ENCODE measurements at regions not wholly inside any gene's neighbourhood (a gene's known extent, or its start where the extent isn't known, plus 50 kb on each side); places are given as distances from the start of the nearest gene placed in this dataset.

- Histone ChIP-seq H3K27me3 (no peaks in the 10 kb centered on the region), H3K4me1 (no peaks in the 10 kb centered on the region), H3K9me3 (peaks cover 0 to 3% (median 0%) of the 10 kb centered on the region in 4 donors), H3K27ac (no peak overlapping the region), H3K4me3 (no peak overlapping the region), H3K36me3 (no peaks in the 10 kb centered on the region)
- no peak for DNase-seq
- intact Hi-C loops (cut with DNase I; ENCODE audit: low total_unique reads) = no loop called here
- WGBS, 5 donors = 75 to 90% (median 89%) methylated on average over 2 of the region's 2 CpGs
- TF ChIP-seq, protein P1, sequence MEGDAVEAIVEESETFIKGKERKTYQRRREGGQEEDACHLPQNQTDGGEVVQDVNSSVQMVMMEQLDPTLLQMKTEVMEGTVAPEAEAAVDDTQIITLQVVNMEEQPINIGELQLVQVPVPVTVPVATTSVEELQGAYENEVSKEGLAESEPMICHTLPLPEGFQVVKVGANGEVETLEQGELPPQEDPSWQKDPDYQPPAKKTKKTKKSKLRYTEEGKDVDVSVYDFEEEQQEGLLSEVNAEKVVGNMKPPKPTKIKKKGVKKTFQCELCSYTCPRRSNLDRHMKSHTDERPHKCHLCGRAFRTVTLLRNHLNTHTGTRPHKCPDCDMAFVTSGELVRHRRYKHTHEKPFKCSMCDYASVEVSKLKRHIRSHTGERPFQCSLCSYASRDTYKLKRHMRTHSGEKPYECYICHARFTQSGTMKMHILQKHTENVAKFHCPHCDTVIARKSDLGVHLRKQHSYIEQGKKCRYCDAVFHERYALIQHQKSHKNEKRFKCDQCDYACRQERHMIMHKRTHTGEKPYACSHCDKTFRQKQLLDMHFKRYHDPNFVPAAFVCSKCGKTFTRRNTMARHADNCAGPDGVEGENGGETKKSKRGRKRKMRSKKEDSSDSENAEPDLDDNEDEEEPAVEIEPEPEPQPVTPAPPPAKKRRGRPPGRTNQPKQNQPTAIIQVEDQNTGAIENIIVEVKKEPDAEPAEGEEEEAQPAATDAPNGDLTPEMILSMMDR (IDR thresholded peaks at IDR 0.05) = no peak
- TF ChIP-seq EP300 (IDR thresholded peaks at IDR 0.05) = no peak
- TF ChIP-seq POLR2A (IDR thresholded peaks at IDR 0.05) = no peak
- no peak for TF ChIP-seq POLR2AphosphoS5 (IDR thresholded peaks at IDR 0.05)
Measured at GRCh38 chr5:104755806-104756205, 1193.2 kb upstream of the NUDT12 start.

- no peak for DNase-seq
- Histone ChIP-seq H3K27me3 (no peaks in the 10 kb centered on the region), H3K4me3 (no peak overlapping the region), H3K36me3 (no peaks in the 10 kb centered on the region), H3K9me3 (no peaks in the 10 kb centered on the region), H3K4me1 (no peaks in the 10 kb centered on the region), H3K27ac (no peak overlapping the region)
- intact Hi-C loops (cut with DNase I; ENCODE audit: low total_unique reads) = no loop called here
- 72 to 84% (median 76%) methylated on average over 3 of the region's 3 CpGs for WGBS, 5 donors
- no peak for TF ChIP-seq POLR2AphosphoS5 (IDR thresholded peaks at IDR 0.05)
Measured at GRCh38 chr5:104754311-104754995, 1191.9 kb upstream of the NUDT12 start.

DNA sequence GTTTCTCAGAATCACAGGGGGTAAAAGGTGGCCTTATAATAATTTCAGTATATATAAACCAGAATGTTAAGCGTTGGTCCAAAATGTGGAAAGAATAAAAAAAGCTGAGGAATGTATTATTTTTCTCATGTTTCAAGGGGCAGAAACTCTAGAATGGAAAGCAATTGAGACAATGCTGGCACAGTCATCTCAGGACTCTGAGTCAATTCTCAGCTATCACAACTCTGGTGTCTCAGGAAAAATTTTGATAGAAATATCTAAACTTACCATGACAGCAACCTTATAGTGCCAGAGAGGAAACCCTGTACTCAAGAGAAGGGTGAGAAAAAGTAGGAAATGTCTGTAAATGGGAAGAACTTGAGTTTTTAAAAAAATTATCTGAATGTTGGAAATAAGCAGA is 1189.4 kb upstream of the NUDT12 start:
- no peak for TF ChIP-seq EP300 (IDR thresholded peaks at IDR 0.05)
- TF ChIP-seq POLR2AphosphoS5 (IDR thresholded peaks at IDR 0.05) = no peak
- TF ChIP-seq, protein P1 (IDR thresholded peaks at IDR 0.05) = no peak
- TF ChIP-seq POLR2A (IDR thresholded peaks at IDR 0.05) = no peak
- no peak for DNase-seq
- H3K9me3 ChIP-seq = peaks cover 0 to 10% (median 4%) of the 10 kb centered on the region in 4 donors
- no peaks in the 10 kb centered on the region for H3K36me3 ChIP-seq
- no peaks in the 10 kb centered on the region for H3K27me3 ChIP-seq
- no peaks in the 10 kb centered on the region for H3K4me1 ChIP-seq
- intact Hi-C loops (cut with DNase I; ENCODE audit: low total_unique reads) = no loop called here
- H3K27ac ChIP-seq = no peak overlapping the region
- no peak overlapping the region for H3K4me3 ChIP-seq
- 85 to 92% (median 88%) methylated on average over 1 of the region's 1 CpG for WGBS, 5 donors

DNA sequence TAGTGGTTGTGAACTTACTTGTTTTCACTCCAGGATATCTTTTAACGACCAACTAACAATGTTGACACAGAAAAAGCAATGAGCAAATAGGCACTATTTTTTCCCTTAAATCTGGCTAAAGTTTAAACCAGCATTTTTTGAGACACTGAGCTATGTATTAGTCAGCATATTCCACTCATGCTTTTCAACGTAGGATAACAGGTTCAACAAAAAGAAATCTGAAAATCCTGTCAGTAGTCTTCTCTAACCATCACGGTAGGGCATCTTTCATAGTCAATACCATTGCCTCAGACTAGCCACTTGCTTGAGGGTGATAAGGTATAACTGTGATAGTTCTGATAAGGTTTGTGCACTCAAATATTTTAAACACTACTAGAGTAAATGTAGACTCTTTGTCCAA is 1177.3 kb upstream of the NUDT12 start:
- intact Hi-C loops (cut with DNase I; ENCODE audit: low total_unique reads) = no loop called here
- WGBS, 5 donors = 25 to 44% (median 36%) methylated on average over 3 of the region's 3 CpGs

More for the DNA sequence above, 1177.3 kb upstream of the NUDT12 start:
- no peak for DNase-seq
- Histone ChIP-seq H3K4me1 (no peaks in the 10 kb centered on the region), H3K4me3 (no peak overlapping the region), H3K27ac (no peak overlapping the region), H3K36me3 (no peaks in the 10 kb centered on the region), H3K27me3 (no peaks in the 10 kb centered on the region), H3K9me3 (peaks cover 0 to 8% (median 3%) of the 10 kb centered on the region in 4 donors)
- TF ChIP-seq POLR2A (IDR thresholded peaks at IDR 0.05) (no peak), POLR2AphosphoS5 (IDR thresholded peaks at IDR 0.05) (no peak), EP300 (IDR thresholded peaks at IDR 0.05) (no peak)
- TF ChIP-seq, protein P1 (IDR thresholded peaks at IDR 0.05) = no peak

Measured in stomach (tissue), 8 donors.